ENCODE measurements at regions not wholly inside any gene's neighbourhood (a gene's known extent, or its start where the extent isn't known, plus 50 kb on each side); places are given as distances from the start of the nearest gene placed in this dataset.

- TF ChIP-seq CBFB (CRISPR knock-in tag; IDR thresholded peaks at IDR 0.05; ENCODE audit: low read depth) (no peak), CTCF (IDR thresholded peaks at IDR 0.05) (no peak), IRF1 (CRISPR knock-in tag; IDR thresholded peaks at IDR 0.05) (no peak), ATF3 (CRISPR knock-in tag; conservative IDR thresholded peaks at IDR 0.05) (no peak), ESRRA (CRISPR knock-in tag; IDR thresholded peaks at IDR 0.05; ENCODE audit: borderline replicate concordance) (no peak), ATF2 (CRISPR knock-in tag; IDR thresholded peaks at IDR 0.05; ENCODE audit: borderline replicate concordance, low read depth) (no peak), SP1 (CRISPR knock-in tag; conservative IDR thresholded peaks at IDR 0.05) (no peak), MAX (CRISPR knock-in tag; IDR thresholded peaks at IDR 0.05) (no peak), FOXP1 (CRISPR knock-in tag; IDR thresholded peaks at IDR 0.05; ENCODE audit: borderline replicate concordance) (no peak), AR (CRISPR knock-in tag; IDR thresholded peaks at IDR 0.05) (no peak), ZNF532 (CRISPR knock-in tag; IDR thresholded peaks at IDR 0.05; ENCODE audit: borderline replicate concordance) (no peak), STAT6 (CRISPR knock-in tag; conservative IDR thresholded peaks at IDR 0.05; ENCODE audit: low read depth) (no peak), ZNF416 (CRISPR knock-in tag; IDR thresholded peaks at IDR 0.05) (no peak), KAT7 (CRISPR knock-in tag; IDR thresholded peaks at IDR 0.05; ENCODE audit: borderline replicate concordance) (no peak)
Measured at GRCh38 chr3:74149466-74149865, 465.0 kb downstream of the CNTN3 start.
